Astrocyte (in vitro differentiated cells and primary cell): ENCODE measurements at regions not wholly inside any gene's neighbourhood (a gene's known extent, or its start where the extent isn't known, plus 50 kb on each side); places are given as distances from the start of the nearest gene placed in this dataset.

Source experiments
- DNase-seq: peaks from one replicate; pipeline ENCODE4 v3.0.0-alpha.2; 2010; ENCODE audit warnings: low read depth
- FAIRE-seq: peaks from 2 replicates; lab custom pipeline; 2011; peaks lifted over from hg19 to GRCh38; lab: Jason Lieb, UNC
- H2AFZ ChIP-seq: 2 replicates; pipeline ENCODE4 v1.6.0; 2012; ENCODE audit warnings: low read depth, low read length, inconsistent platforms
- H3K27ac ChIP-seq: 2 replicates; pipeline ENCODE4 v1.5.1; 2011; ENCODE audit warnings: low read depth, low read length, inconsistent platforms
- H3K27me3 ChIP-seq: 2 replicates; pipeline ENCODE4 v1.6.0; 2011; ENCODE audit warnings: low read length, inconsistent platforms; ENCODE audit not compliant: insufficient read depth
- H3K36me3 ChIP-seq: 2 replicates; pipeline ENCODE4 v1.5.1; 2011; ENCODE audit warnings: low read length, inconsistent platforms; ENCODE audit not compliant: insufficient read depth
- H3K4me1 ChIP-seq: 2 replicates; pipeline ENCODE4 v1.5.1; 2011; ENCODE audit warnings: low read length, inconsistent platforms; ENCODE audit not compliant: insufficient read depth
- H3K4me2 ChIP-seq: 2 replicates; pipeline ENCODE4 v1.6.0; 2012; ENCODE audit warnings: low read length, inconsistent platforms
- H3K4me3 ChIP-seq: 2 replicates; pipeline ENCODE4 v1.5.1; 2011; ENCODE audit warnings: low read depth, mild to moderate bottlenecking, low read length, inconsistent platforms; ENCODE audit not compliant: insufficient read depth
- H3K79me2 ChIP-seq: 2 replicates; pipeline ENCODE4 v1.6.0; 2012; ENCODE audit warnings: mild to moderate bottlenecking, low read length, inconsistent platforms; ENCODE audit not compliant: insufficient read depth
- H3K9ac ChIP-seq: 2 replicates; pipeline ENCODE4 v1.6.0; 2012; ENCODE audit warnings: mild to moderate bottlenecking, low read length, inconsistent platforms
- H3K9me3 ChIP-seq: 2 replicates; pipeline ENCODE4 v1.5.1; 2012; ENCODE audit warnings: low read depth, mild to moderate bottlenecking, low read length, inconsistent platforms; ENCODE audit not compliant: insufficient read depth
- H4K20me1 ChIP-seq: 2 replicates; pipeline ENCODE4 v1.6.0; 2012; ENCODE audit warnings: low read length, inconsistent platforms; ENCODE audit not compliant: insufficient read depth
- H3K27ac Mint-ChIP-seq: one replicate; pipeline ENCODE4 v1.8.0; 2021; ENCODE audit warnings: mild to moderate bottlenecking, mixed read lengths; ENCODE audit not compliant: unreplicated experiment
- H3K27me3 Mint-ChIP-seq: one replicate; pipeline ENCODE4 v1.8.0; 2021; ENCODE audit warnings: low read depth, mixed read lengths; ENCODE audit not compliant: unreplicated experiment
- H3K36me3 Mint-ChIP-seq: one replicate; pipeline ENCODE4 v1.8.0; 2021; ENCODE audit warnings: low read depth, mixed read lengths; ENCODE audit not compliant: unreplicated experiment
- H3K4me1 Mint-ChIP-seq: one replicate; pipeline ENCODE4 v1.8.0; 2021; ENCODE audit warnings: low read depth, mixed read lengths; ENCODE audit not compliant: unreplicated experiment
- H3K4me3 Mint-ChIP-seq: one replicate; pipeline ENCODE4 v1.8.0; 2021; ENCODE audit warnings: mild to moderate bottlenecking, moderate library complexity, mixed read lengths; ENCODE audit not compliant: unreplicated experiment
- H3K9me3 Mint-ChIP-seq: one replicate; pipeline ENCODE4 v1.8.0; 2021; ENCODE audit warnings: mild to moderate bottlenecking, mixed read lengths; ENCODE audit not compliant: unreplicated experiment
- CTCF ChIP-seq: IDR thresholded peaks from 2 replicates; pipeline ENCODE4 v1.5.1; 2011; ENCODE audit warnings: low read depth, mild to moderate bottlenecking, inconsistent platforms, low read length, moderate library complexity; ENCODE audit not compliant: insufficient read depth
- EZH2 ChIP-seq: IDR thresholded peaks from 2 replicates; pipeline ENCODE4 v1.6.1; 2012; ENCODE audit warnings: mild to moderate bottlenecking, low read length, inconsistent platforms; ENCODE audit not compliant: insufficient read depth

- Histone ChIP-seq H3K9me3 (no peaks in the 10 kb centered on the region), H3K27me3 (no peaks in the 10 kb centered on the region), H3K4me3 (no peak overlapping the region), H2AFZ (no peak overlapping the region), H3K36me3 (no peaks in the 10 kb centered on the region), H3K9ac (no peak overlapping the region), H3K4me1 (no peaks in the 10 kb centered on the region), H4K20me1 (peaks cover 2% of the 10 kb centered on the region), H3K27ac (no peak overlapping the region), H3K4me2 (no peak overlapping the region), H3K79me2 (no peaks in the 10 kb centered on the region)
- no peaks in the 10 kb centered on the region for H3K27me3 Mint-ChIP-seq
- no peak for TF ChIP-seq EZH2
- TF ChIP-seq CTCF = no peak
- no peak overlapping the region for H3K27ac Mint-ChIP-seq
- H3K9me3 Mint-ChIP-seq = no peaks in the 10 kb centered on the region
- no peaks in the 10 kb centered on the region for H3K36me3 Mint-ChIP-seq
- peaks cover 7% of the 10 kb centered on the region for H3K4me1 Mint-ChIP-seq
- no peak overlapping the region for H3K4me3 Mint-ChIP-seq
- FAIRE-seq (no peak), DNase-seq (no peak)
These were observed 225.0 kb upstream of the GRIP1 start for GRCh38 chr12:66903782-66904396.

GRCh38 chr12:66905201-66905600, 226.3 kb upstream of the GRIP1 start:
- Mint-ChIP-seq H3K27ac (no peak overlapping the region), H3K9me3 (no peaks in the 10 kb centered on the region), H3K36me3 (no peaks in the 10 kb centered on the region), H3K4me1 (peaks cover 5% of the 10 kb centered on the region), H3K4me3 (no peak overlapping the region), H3K27me3 (no peaks in the 10 kb centered on the region)
- H3K4me1 ChIP-seq = no peaks in the 10 kb centered on the region
- no peaks in the 10 kb centered on the region for H3K27me3 ChIP-seq
- no peak overlapping the region for H3K4me3 ChIP-seq
- no peaks in the 10 kb centered on the region for H3K36me3 ChIP-seq
- no peaks in the 10 kb centered on the region for H3K9me3 ChIP-seq
- H3K27ac ChIP-seq = no peak overlapping the region
- TF ChIP-seq CTCF = no peak
- TF ChIP-seq EZH2 = no peak
- no peak for DNase-seq
- no peak for FAIRE-seq
- H3K9ac ChIP-seq = no peak overlapping the region
- H3K4me2 ChIP-seq = no peak overlapping the region
- H4K20me1 ChIP-seq = peaks cover 2% of the 10 kb centered on the region
- H2AFZ ChIP-seq = no peak overlapping the region
- H3K79me2 ChIP-seq = no peaks in the 10 kb centered on the region

GRCh38 chr12:66910366-66910974, 231.6 kb upstream of the GRIP1 start:
- H3K9ac ChIP-seq = no peak overlapping the region
- H3K4me3 Mint-ChIP-seq = no peak overlapping the region
- no peak overlapping the region for H2AFZ ChIP-seq
- no peaks in the 10 kb centered on the region for H3K36me3 Mint-ChIP-seq
- peaks cover 6% of the 10 kb centered on the region for H3K4me1 Mint-ChIP-seq
- no peaks in the 10 kb centered on the region for H3K27me3 Mint-ChIP-seq
- no peak overlapping the region for H3K4me3 ChIP-seq
- FAIRE-seq = no peak
- no peaks in the 10 kb centered on the region for H3K36me3 ChIP-seq
- H3K9me3 ChIP-seq = no peaks in the 10 kb centered on the region
- H3K4me2 ChIP-seq = no peak overlapping the region
- H3K9me3 Mint-ChIP-seq = no peaks in the 10 kb centered on the region
- H3K79me2 ChIP-seq = no peaks in the 10 kb centered on the region
- H4K20me1 ChIP-seq = no peaks in the 10 kb centered on the region
- no peak overlapping the region for H3K27ac Mint-ChIP-seq
- no peak for DNase-seq
- TF ChIP-seq EZH2 = no peak
- TF ChIP-seq CTCF = no peak
- no peak overlapping the region for H3K27ac ChIP-seq
- H3K27me3 ChIP-seq = no peaks in the 10 kb centered on the region
- no peaks in the 10 kb centered on the region for H3K4me1 ChIP-seq
